Activated CD4-positive, alpha-beta memory T cell treated with anti-CD3 and anti-CD28 coated beads for 36 hours (primary cell): ENCODE measurements at regions not wholly inside any gene's neighbourhood (a gene's known extent, or its start where the extent isn't known, plus 50 kb on each side); places are given as distances from the start of the nearest gene placed in this dataset.

Experiments
- CTCF ChIA-PET: fragments of 350-600 bp; sonication (Branson Sonifier 250); formaldehyde crosslinking; loops from one replicate; lab custom pipeline; 2021; ENCODE audit warnings: antibody characterized with exemption, inconsistent platforms; lab: Charles Lee
- POLR2A ChIA-PET: fragments of 350-600 bp; sonication (Branson Sonifier 250); formaldehyde crosslinking; loops from one replicate; lab custom pipeline; 2021; ENCODE audit warnings: antibody characterized with exemption; lab: Charles Lee
- DNase-seq: peaks from one replicate; pipeline ENCODE4 v3.0.0-alpha.2; 2020
- H3K27ac Mint-ChIP-seq: one replicate; pipeline ENCODE4 v1.8.0; 2021; ENCODE audit warnings: mixed read lengths
- H3K27me3 Mint-ChIP-seq: one replicate; pipeline ENCODE4 v1.8.0; 2021; ENCODE audit warnings: mixed read lengths
- H3K36me3 Mint-ChIP-seq: one replicate; pipeline ENCODE4 v1.8.0; 2021; ENCODE audit warnings: mixed read lengths
- H3K4me1 Mint-ChIP-seq: one replicate; pipeline ENCODE4 v1.8.0; 2021; ENCODE audit warnings: low read depth, mixed read lengths
- H3K4me3 Mint-ChIP-seq: one replicate; pipeline ENCODE4 v1.8.0; 2021; ENCODE audit warnings: mild to moderate bottlenecking, mixed read lengths
- H3K9me3 Mint-ChIP-seq: one replicate; pipeline ENCODE4 v1.8.0; 2021; ENCODE audit warnings: mixed read lengths
- intact Hi-C: fragments of 100-400 bp; cut with micrococcal nuclease; formaldehyde crosslinking; loops from one replicate; pipeline ENCODE4 v1.15.1; 2023

DNA sequence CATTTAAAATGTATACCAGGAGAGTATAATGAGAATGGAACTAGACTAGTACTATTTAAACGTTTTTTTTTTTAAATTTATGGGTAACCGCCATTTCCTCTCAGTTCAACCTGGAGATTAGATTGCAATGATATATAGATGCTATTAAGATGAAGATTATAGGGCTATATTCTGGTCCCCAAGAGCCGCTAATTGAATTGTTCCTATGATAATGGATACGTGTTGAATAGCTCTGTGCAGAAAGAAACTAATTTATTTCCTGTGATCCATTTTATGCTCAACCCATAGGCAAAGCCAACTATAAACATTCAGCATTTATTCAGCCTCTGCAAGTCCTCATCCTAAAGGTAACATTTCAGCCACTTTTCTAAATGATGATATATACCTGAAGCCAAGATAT is 1595.1 kb upstream of the SEL1L start:
- H3K27ac Mint-ChIP-seq = no peak overlapping the region
- ChIA-PET CTCF (no interaction called here), POLR2A (no interaction called here)
- H3K9me3 Mint-ChIP-seq = peaks cover 24% of the 10 kb centered on the region
- intact Hi-C loops = no loop called here
- H3K4me3 Mint-ChIP-seq = no peak overlapping the region
- H3K27me3 Mint-ChIP-seq = no peaks in the 10 kb centered on the region
- no peak for DNase-seq
- no peaks in the 10 kb centered on the region for H3K36me3 Mint-ChIP-seq
- no peaks in the 10 kb centered on the region for H3K4me1 Mint-ChIP-seq

DNA sequence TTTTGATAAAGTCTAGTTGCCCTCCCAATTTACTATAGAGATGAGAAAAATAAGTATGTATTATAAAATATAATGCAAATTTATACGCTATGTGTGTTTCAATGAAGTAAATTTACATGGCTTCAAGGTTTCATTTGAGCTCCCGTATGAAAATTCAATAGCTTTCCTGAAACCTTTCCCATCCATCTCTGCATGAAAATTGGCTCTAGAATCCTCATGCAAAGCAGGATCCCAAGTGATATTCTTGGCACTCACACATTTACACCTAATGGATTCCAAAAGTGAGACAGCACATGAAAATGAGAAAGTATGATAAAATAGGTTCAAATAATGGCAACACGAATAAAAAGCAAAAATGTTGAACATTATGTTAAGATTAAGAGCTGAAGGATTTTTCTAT is 1595.8 kb upstream of the SEL1L start:
- ChIA-PET POLR2A (no interaction called here), CTCF (no interaction called here)
- intact Hi-C loops = no loop called here
- Mint-ChIP-seq H3K36me3 (no peaks in the 10 kb centered on the region), H3K27me3 (no peaks in the 10 kb centered on the region), H3K4me1 (no peaks in the 10 kb centered on the region), H3K9me3 (peaks cover 24% of the 10 kb centered on the region), H3K27ac (no peak overlapping the region), H3K4me3 (no peak overlapping the region)
- DNase-seq = no peak

DNA sequence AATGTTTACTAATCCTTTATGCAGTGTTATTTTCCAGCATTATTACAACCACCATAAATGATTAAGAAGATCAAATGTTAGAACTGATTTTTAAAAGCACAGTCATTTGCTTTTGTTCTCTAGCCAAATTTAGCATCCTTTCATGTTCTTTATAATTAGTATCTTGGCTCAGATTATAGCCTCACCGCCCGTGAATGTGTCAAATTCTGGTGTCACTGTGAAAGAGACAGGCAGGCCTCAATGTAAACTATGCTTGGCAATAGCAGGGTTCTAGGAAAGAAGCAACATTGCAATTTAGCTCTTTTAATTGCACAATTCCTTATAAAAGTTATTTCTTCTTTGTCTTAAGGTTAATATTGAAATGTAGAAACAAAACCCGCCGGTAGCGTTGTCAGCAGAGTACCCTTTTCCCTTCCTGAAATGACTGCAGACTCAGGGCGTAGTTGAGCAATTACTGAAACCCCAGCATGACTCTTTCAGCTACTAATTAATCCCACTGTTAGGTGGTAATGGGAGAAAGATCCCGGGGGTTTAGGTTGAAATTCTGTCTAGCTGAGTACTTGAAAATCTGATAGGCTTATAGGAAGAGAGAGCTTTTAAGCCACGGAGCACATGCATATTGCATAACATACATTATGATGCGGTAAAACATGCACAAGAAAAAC is 1600.5 kb upstream of the SEL1L start:
- Mint-ChIP-seq H3K27ac (no peak overlapping the region), H3K9me3 (peaks cover 8% of the 10 kb centered on the region)

DNA sequence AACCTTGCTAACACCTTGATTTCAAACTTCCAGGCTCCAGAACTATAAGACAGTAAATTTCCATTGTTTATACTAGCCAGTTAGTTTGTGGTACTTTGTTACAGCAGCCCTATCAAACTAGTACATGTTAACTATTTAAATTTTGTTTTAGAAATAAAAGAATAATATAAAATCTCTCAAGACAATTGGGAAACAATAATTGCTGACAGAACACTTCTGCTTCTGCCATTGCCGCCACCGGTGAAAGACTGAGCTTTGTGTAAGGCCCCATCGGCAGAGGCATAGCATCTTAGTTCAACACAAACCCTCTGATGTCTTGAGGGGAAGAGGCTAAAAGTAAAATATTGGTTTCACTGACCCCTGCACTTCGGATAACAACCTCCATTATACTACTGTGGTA is 1607.1 kb upstream of the SEL1L start:
- ChIA-PET POLR2A (no interaction called here), CTCF (no interaction called here)
- Mint-ChIP-seq H3K4me1 (no peaks in the 10 kb centered on the region), H3K9me3 (peaks cover 7% of the 10 kb centered on the region), H3K27me3 (no peaks in the 10 kb centered on the region), H3K27ac (no peak overlapping the region), H3K36me3 (no peaks in the 10 kb centered on the region), H3K4me3 (no peak overlapping the region)
- intact Hi-C loops = no loop called here
- no peak for DNase-seq

More for the DNA sequence above, 1600.5 kb upstream of the SEL1L start:
- Mint-ChIP-seq H3K4me1 (no peaks in the 10 kb centered on the region), H3K4me3 (no peak overlapping the region), H3K27me3 (no peaks in the 10 kb centered on the region), H3K36me3 (no peaks in the 10 kb centered on the region)
- ChIA-PET POLR2A (no interaction called here), CTCF (no interaction called here)
- intact Hi-C loops = no loop called here
- DNase-seq = no peak

DNA sequence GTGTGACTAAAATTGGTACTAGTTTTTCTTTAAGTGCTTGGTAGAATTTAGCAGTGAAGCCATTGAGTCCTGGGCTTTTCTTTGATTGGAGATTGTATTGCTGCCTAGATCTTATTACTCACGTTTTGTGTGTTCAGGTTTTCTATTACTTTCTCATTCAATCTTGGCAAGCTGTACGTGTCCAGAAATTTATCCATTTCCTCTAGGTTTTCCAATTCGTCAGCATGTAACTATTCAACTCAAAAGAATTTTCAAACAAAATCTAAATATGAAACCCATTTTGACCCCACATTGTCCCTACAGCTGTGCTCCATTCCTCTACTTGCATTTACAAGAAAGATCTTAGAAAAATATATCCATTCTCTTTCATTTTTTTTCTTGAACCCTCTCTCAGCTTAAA is 1613.4 kb upstream of the SEL1L start:
- CTCF ChIA-PET = no interaction called here
- intact Hi-C loops = no loop called here

DNA sequence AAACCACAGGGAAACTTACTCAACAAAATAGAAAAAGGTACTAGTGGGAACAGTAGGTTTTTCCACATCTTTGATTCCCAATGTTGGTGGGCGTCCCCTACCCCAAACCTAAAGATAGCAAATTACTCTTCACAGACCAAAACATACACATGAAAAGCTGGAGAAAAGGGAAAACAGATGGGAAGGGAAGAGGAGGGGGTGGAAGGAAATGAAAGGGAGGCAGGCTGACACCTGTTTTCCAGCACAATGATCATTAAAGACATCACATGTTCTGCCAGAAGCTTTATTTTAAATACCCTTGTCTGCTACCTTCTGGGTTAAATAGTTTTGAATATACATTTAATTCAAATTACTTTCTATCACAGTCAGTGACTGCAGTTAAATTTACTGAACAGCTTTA is 1617.9 kb upstream of the SEL1L start:
- H3K27ac Mint-ChIP-seq = no peak overlapping the region
- H3K9me3 Mint-ChIP-seq = peaks cover 16% of the 10 kb centered on the region
- POLR2A ChIA-PET = no interaction called here
- no peaks in the 10 kb centered on the region for H3K36me3 Mint-ChIP-seq
- no peaks in the 10 kb centered on the region for H3K4me1 Mint-ChIP-seq
- H3K27me3 Mint-ChIP-seq = no peaks in the 10 kb centered on the region
- no peak for DNase-seq
- CTCF ChIA-PET = no interaction called here
- no peak overlapping the region for H3K4me3 Mint-ChIP-seq
- intact Hi-C loops = no loop called here

More for the DNA sequence above, 1613.4 kb upstream of the SEL1L start:
- Mint-ChIP-seq H3K4me1 (no peaks in the 10 kb centered on the region), H3K36me3 (no peaks in the 10 kb centered on the region), H3K9me3 (peaks cover 17% of the 10 kb centered on the region), H3K4me3 (no peak overlapping the region), H3K27ac (no peak overlapping the region), H3K27me3 (no peaks in the 10 kb centered on the region)
- DNase-seq = no peak
- POLR2A ChIA-PET = no interaction called here

DNA sequence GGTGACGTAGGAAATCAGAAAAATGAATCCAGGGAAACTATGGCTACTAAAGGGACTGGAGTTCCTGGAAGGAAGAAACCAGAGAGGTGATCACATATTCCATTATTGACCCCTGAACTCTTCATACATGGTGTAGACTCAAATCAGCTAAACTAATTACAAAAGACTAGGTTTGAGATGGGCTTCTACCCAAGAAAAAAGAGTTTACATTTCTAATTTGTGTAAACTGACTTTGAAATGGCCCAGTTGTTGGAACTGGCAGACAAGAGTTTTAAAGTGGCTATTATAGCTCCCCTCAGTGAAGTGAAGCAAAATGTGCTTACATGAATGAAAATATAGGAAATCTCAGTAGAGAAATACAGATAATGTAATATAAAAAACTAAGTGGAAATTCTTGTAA is 1619.4 kb upstream of the SEL1L start:
- Mint-ChIP-seq H3K4me3 (no peak overlapping the region), H3K9me3 (peaks cover 14% of the 10 kb centered on the region), H3K27me3 (no peaks in the 10 kb centered on the region), H3K36me3 (no peaks in the 10 kb centered on the region), H3K4me1 (no peaks in the 10 kb centered on the region), H3K27ac (no peak overlapping the region)
- ChIA-PET CTCF (no interaction called here), POLR2A (no interaction called here)
- intact Hi-C loops = no loop called here
- DNase-seq = no peak

DNA sequence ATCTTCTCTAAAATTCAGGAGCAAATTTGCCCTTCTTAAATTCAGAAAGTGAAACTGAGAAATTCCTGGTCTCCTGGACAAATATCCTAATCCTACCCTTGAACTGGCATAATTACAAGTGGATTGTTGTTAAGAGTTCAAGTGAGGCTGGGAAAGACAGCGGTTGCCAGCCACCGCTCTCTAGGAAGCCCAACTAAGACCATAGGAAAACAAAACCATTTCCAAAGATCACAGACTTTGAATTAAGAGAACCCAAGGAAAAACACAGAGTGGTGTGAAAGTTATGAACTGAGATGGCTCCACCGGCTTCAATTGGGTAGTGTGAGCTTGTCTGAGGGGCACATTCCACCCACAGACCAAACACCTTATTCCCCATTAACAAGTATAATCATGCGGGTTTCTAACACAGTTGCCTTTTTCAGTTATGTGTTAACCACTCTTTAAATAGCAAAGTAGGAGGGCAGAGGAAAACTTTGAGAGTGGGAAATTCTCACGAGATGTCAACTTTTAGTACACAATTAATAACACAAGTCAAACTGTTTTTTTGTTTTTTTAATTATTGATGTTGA is 1628.8 kb upstream of the SEL1L start:
- Mint-ChIP-seq H3K27me3 (no peaks in the 10 kb centered on the region), H3K9me3 (peaks cover 6% of the 10 kb centered on the region), H3K4me1 (no peaks in the 10 kb centered on the region), H3K27ac (no peak overlapping the region), H3K4me3 (no peak overlapping the region), H3K36me3 (no peaks in the 10 kb centered on the region)
- CTCF ChIA-PET = no interaction called here
- intact Hi-C loops = no loop called here
- DNase-seq = no peak
- POLR2A ChIA-PET = no interaction called here

DNA sequence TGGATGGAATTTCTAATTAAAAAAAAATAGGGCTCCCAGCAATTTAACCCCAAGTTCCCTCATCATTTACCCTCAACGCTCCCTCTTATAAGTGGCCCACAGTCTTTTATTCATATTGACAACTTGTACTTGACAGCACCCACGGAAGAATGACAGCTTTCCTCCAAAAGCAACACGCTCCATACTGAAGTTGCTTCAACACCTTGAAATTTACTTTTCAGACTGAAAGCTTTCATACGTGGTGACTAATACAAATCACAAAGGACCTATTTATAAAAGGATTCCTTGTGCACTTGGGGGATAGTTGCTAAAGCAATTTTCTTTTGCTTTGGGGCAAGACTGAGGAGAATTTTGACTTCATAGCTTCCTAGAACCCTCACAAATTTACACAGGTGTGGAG is 1629.4 kb upstream of the SEL1L start:
- H3K27me3 Mint-ChIP-seq = no peaks in the 10 kb centered on the region
- DNase-seq = no peak
- no peaks in the 10 kb centered on the region for H3K36me3 Mint-ChIP-seq
- H3K4me1 Mint-ChIP-seq = no peaks in the 10 kb centered on the region
- CTCF ChIA-PET = no interaction called here
- no peak overlapping the region for H3K27ac Mint-ChIP-seq
- intact Hi-C loops = no loop called here
- H3K9me3 Mint-ChIP-seq = peaks cover 6% of the 10 kb centered on the region
- POLR2A ChIA-PET = no interaction called here
- H3K4me3 Mint-ChIP-seq = no peak overlapping the region

DNA sequence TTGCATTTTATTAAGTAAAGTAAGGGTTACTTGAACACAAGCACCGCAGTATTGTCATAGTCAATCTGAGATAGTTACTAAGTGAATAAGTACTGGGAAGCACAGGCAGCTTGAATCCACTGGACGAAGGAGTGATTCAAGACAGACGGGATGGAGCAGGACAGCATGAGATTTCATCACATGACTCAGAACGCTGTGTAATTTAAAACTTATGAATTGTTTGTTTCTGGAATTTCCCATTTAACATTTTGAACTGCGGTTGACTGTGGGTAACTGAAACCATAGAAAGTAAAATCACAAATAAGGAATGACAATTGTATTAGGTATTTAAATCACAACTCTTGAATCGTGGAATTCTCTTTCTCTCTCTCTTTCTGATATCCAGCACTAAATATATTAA is 1630.4 kb upstream of the SEL1L start:
- Mint-ChIP-seq H3K36me3 (no peaks in the 10 kb centered on the region), H3K4me3 (no peak overlapping the region), H3K27ac (no peak overlapping the region), H3K4me1 (no peaks in the 10 kb centered on the region), H3K9me3 (peaks cover 4% of the 10 kb centered on the region), H3K27me3 (no peaks in the 10 kb centered on the region)
- intact Hi-C loops = no loop called here
- POLR2A ChIA-PET = no interaction called here
- CTCF ChIA-PET = no interaction called here
- DNase-seq = no peak

DNA sequence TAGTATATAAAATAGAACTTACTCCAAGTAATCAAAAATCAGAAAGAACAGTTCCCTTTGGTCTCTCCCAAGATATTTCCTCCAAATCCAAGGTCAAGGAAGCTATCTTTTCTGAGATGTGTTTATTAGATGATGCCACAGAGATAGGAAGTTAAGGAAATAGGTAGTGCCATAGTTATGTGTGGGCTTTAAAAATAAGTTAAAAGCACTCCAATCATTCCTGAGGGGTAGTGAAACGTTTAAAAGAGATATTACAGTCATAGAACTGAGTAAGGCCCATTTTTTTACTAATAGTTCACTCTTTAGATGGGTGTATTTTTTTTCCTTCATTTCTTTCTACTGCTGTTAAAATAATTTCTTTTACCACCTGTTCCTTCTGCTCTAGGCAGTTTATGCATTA is 1630.9 kb upstream of the SEL1L start:
- ChIA-PET CTCF (no interaction called here), POLR2A (no interaction called here)
- Mint-ChIP-seq H3K9me3 (peaks cover 4% of the 10 kb centered on the region), H3K36me3 (no peaks in the 10 kb centered on the region), H3K4me3 (no peak overlapping the region), H3K27ac (no peak overlapping the region), H3K27me3 (no peaks in the 10 kb centered on the region), H3K4me1 (no peaks in the 10 kb centered on the region)
- DNase-seq = no peak
- intact Hi-C loops = no loop called here

DNA sequence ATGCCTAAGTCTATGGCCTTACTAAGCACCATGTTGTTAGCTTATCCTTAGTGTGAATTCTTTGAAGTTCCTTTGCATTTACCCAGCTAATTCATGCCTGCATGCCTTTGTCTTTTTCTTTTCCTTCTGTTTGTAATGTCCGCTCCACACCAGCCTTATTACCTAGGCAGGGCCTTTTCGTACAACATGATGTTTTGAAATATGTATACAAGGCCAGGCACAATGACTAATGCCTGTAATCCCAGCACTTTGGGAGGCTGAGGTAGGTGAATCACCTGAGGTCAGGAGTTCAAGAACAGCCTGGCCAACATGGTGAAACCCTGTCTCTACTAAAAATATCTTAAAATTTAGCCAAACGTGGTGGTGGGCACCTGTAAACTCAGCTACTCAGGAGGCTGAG is 1636.5 kb upstream of the SEL1L start:
- Mint-ChIP-seq H3K9me3 (peaks cover 15% of the 10 kb centered on the region), H3K27me3 (no peaks in the 10 kb centered on the region), H3K4me3 (no peak overlapping the region), H3K4me1 (no peaks in the 10 kb centered on the region), H3K36me3 (no peaks in the 10 kb centered on the region), H3K27ac (no peak overlapping the region)
- intact Hi-C loops = no loop called here
- POLR2A ChIA-PET = no interaction called here
- no peak for DNase-seq
- CTCF ChIA-PET = no interaction called here

DNA sequence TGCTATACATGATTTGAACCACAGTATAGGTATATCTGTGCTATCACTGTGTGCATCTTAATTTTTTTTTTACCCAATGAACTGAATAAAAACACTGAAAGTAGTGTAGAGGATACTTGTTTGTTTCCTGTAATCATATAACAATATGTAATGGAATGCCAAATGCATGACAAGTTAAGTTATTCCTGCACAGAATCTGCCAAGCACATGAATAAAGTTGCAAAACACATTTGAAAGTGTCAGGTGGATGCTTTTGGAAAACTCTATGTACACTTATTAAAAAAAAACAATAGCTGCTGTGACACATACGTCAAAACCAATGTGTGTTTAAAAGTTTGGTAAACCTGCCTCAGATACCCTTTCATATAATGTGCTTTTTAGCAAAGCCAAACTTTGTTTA is 1638.1 kb upstream of the SEL1L start:
- no peaks in the 10 kb centered on the region for H3K27me3 Mint-ChIP-seq
- no peak overlapping the region for H3K4me3 Mint-ChIP-seq
- ChIA-PET POLR2A (no interaction called here), CTCF (no interaction called here)
- H3K36me3 Mint-ChIP-seq = no peaks in the 10 kb centered on the region
- no peaks in the 10 kb centered on the region for H3K4me1 Mint-ChIP-seq
- no peak overlapping the region for H3K27ac Mint-ChIP-seq
- DNase-seq = no peak
- intact Hi-C loops = no loop called here
- peaks cover 15% of the 10 kb centered on the region for H3K9me3 Mint-ChIP-seq
